BLaER1 (cell line): ENCODE measurements at regions not wholly inside any gene's neighbourhood (a gene's known extent, or its start where the extent isn't known, plus 50 kb on each side); places are given as distances from the start of the nearest gene placed in this dataset.
"Not testable (repeated sequence)": the region's sequence is repeated elsewhere in the genome, so short reads cannot be mapped to it uniquely, and the experiment has no call there.

Source experiments
- H3K27ac ChIP-seq: shearing (Covaris generic); formaldehyde crosslinking; 2 replicates; pipeline ENCODE4 v1.8.1; 2022
- H3K27me3 ChIP-seq: shearing (Covaris generic); formaldehyde crosslinking; 2 replicates; pipeline ENCODE4 v1.8.1; 2022
- H3K36me3 ChIP-seq: shearing (Covaris generic); formaldehyde crosslinking; 2 replicates; pipeline ENCODE4 v1.8.1; 2022
- H3K4me1 ChIP-seq: shearing (Covaris generic); formaldehyde crosslinking; 2 replicates; pipeline ENCODE4 v1.8.1; 2022
- H3K4me2 ChIP-seq: shearing (Covaris generic); formaldehyde crosslinking; 2 replicates; pipeline ENCODE4 v1.8.1; 2022
- H3K4me3 ChIP-seq: shearing (Covaris generic); formaldehyde crosslinking; 2 replicates; pipeline ENCODE4 v1.8.1; 2022
- H3K9ac ChIP-seq: shearing (Covaris generic); formaldehyde crosslinking; 2 replicates; pipeline ENCODE4 v1.8.1; 2022
- H3K9me3 ChIP-seq: shearing (Covaris generic); formaldehyde crosslinking; 2 replicates; pipeline ENCODE4 v1.8.1; 2022
- H4K20me1 ChIP-seq: shearing (Covaris generic); formaldehyde crosslinking; 2 replicates; pipeline ENCODE4 v1.8.1; 2022
- Cebpa-rat ChIP-seq: shearing (Covaris generic); IDR thresholded peaks from 2 replicates; pipeline ENCODE4 v1.8.1; 2022

DNA sequence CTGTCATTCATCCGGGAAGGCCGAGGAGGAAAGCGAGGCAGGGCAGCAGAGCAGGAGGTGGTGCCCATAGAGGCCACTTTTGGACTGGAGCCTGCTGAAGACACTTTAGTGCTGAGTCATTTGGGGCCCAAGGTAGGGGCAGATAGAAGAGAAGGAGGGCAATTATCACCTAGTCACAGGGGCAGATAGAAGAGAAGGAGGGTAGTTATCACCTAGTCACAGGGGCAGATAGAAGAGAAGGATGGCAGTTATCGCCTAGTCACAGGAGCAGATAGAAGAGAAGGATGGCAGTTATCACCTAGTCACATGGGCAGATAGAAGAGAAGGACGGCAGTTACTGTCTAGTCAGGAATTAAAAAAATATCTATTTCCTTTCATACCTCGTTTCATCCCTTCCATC lies 1372.6 kb downstream of the FOXD4L5 start:
- not testable (repeated sequence) for H3K9ac ChIP-seq, H3K4me1 ChIP-seq, H3K4me3 ChIP-seq, H3K9me3 ChIP-seq, H3K36me3 ChIP-seq, H3K27ac ChIP-seq, H3K27me3 ChIP-seq, H4K20me1 ChIP-seq, H3K4me2 ChIP-seq

DNA sequence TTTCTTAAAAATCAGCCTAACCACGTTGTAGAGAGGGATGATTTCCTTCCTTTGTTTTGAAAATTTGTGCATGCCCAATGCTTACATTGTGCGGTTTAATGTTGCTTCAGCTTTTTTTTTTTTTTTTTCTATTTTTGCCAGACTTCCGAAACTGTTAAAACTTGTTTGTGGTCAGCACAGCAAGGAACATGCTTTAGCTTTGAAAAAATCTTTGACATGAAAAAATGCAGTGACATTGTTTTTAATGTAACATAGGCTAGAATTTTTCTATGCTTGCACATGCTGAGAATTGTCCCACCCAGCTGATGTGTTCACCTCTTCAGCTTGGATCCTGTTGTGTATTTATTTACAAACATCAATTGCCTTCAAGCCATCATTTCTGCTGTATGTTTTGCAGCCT lies 1375.9 kb downstream of the FOXD4L5 start:
- not testable (repeated sequence) for H3K9ac ChIP-seq, H3K27ac ChIP-seq, H3K36me3 ChIP-seq, H3K4me2 ChIP-seq, H3K9me3 ChIP-seq, H3K27me3 ChIP-seq, H3K4me1 ChIP-seq, H4K20me1 ChIP-seq, H3K4me3 ChIP-seq

DNA sequence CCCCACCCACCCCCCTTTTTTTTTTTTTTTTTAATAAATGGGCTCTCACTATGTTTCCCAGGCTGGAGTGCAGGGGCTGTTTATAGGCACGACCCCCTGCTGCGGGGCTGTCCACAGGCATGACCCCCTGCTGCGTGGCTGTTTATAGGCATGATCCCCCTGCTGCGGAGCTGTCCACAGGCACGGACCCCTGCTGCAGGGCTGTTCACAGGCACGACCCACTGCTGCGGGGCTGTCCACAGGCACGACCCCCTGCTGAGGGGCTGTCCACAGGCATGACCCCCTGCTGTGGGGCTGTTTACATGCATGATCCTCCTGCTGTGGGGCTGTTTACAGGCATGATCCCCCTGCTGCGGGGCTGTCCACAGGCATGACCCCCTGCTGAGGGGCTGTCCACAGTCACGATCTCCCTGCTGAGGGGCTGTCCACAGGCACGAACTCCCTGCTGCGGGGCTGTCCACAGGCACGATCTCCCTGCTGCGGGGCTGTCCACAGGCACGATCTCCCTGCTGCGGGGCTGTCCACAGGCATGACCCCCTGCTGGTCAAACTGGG lies 1385.3 kb downstream of the FOXD4L5 start:
- not testable (repeated sequence) for H4K20me1 ChIP-seq, H3K9me3 ChIP-seq, H3K27ac ChIP-seq, H3K4me3 ChIP-seq, H3K27me3 ChIP-seq, H3K36me3 ChIP-seq, H3K4me2 ChIP-seq, H3K9ac ChIP-seq, H3K4me1 ChIP-seq

DNA sequence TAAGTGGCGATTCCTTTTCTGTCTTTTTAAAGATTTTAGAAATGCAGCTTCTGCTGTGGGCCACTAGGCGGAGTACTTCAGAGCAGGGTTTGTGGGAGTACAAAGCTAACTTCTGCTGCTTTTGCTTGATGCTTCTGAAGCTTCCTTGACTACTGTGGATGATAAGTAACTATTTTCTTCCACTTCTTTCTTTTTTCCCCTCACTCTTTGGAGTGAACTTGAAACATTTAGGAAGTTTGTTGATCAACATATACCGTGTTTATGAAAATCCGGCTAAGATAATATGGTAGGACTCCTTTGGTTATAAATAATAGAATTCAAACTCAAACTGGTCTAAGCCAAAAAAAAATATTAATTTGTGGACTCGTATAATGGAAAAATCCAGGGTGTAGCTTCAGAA lies 1403.6 kb downstream of the FOXD4L5 start:
- not testable (repeated sequence) for H3K9me3 ChIP-seq, H3K4me1 ChIP-seq, H3K27ac ChIP-seq, H3K4me2 ChIP-seq, H3K9ac ChIP-seq, H3K4me3 ChIP-seq, H4K20me1 ChIP-seq, H3K27me3 ChIP-seq, H3K36me3 ChIP-seq

DNA sequence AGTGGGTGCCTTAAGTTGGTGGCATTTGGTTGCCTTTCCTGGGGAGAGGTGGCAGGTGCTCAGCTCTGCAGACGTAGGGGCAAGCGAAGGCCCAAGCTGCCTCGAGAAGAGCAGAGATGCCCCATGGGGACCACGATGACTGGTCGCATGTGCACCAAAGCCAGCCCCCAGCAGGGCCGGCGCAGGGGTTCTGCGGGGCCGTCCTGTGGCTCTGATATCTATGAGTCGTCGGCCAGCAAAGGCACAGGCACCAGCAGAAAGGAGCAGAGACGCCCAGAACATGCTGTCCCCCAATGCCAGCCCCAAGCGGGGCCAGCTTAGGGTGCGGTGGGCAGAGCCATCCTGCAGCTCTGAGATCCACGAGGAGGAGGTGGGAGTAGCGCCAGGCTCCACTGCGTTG lies 1408.6 kb downstream of the FOXD4L5 start:
- not testable (repeated sequence) for H3K36me3 ChIP-seq, H3K27ac ChIP-seq, H3K9ac ChIP-seq, H3K27me3 ChIP-seq, H4K20me1 ChIP-seq, H3K4me1 ChIP-seq, H3K9me3 ChIP-seq, H3K4me2 ChIP-seq, H3K4me3 ChIP-seq

DNA sequence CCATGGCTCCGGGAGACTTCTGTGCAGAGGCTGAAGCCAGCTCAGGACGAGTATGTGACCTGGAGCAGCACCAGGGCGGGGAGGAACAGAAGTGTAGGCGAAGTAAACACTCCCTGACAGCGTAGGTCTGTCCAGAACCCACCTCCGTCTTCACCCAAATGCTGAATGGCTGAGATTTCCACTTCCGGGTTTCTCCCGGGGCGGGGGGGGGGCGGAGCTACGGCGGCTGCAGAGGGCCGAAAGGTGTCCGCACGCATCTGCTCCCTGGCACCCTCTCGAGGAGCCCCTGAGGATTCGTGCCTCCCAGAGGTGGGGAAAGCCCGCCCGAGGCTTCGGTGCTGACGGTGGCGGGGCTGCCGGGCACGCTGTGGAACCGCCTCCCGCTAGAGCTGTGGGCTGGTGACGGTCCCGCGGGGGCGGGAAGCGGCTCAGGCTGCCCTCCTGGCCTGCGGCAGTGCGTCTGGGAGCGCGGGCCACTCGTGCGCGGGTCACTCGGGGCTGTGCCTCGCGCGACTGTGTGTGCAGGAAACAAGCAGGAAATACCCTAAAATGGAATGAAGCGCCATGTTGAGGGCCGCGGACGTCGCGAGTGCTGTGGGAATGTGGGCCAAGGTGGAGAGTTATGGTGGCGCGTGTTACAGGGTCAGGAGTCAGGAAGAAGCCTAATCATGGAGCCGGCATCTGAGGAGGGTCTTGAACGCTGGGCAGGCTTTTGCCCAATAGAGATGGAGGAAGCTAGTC lies 1425.4 kb downstream of the FOXD4L5 start:
- H3K27me3 ChIP-seq, result no peaks in the 10 kb centered on the region
- peaks cover 6% of the 10 kb centered on the region for H3K9me3 ChIP-seq
- no peak overlapping the region for H3K9ac ChIP-seq
- H3K4me3 ChIP-seq, result no peak overlapping the region
- H3K27ac ChIP-seq, result no peak overlapping the region
- no peak for TF ChIP-seq Cebpa-rat
- H3K4me2 ChIP-seq, result no peak overlapping the region
- no peaks in the 10 kb centered on the region for H3K36me3 ChIP-seq
- no peaks in the 10 kb centered on the region for H4K20me1 ChIP-seq
- H3K4me1 ChIP-seq, result no peaks in the 10 kb centered on the region

DNA sequence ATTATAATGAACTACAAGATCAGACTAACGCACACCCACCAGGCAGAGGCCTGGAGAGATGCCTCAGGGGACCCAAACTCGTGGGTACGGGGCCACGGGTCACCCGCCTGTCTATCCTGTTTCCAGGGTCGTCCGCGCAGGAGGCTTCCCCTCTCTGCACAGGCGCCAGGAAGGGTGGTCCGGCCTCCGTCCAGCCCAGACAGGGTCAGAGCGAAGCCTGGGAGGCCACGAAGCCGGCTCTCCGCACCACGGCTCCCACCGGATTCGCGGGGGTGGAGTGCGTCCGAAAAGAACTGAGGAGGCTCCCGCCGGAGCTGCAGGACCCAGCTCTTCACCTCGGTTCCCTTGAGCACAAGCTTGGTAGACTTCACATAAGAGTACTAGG lies 1425.9 kb downstream of the FOXD4L5 start:
- not testable (repeated sequence) for H3K4me3 ChIP-seq, H3K4me2 ChIP-seq, H3K4me1 ChIP-seq, H3K27ac ChIP-seq, H3K27me3 ChIP-seq, H3K9me3 ChIP-seq, H3K36me3 ChIP-seq, H3K9ac ChIP-seq, H4K20me1 ChIP-seq

DNA sequence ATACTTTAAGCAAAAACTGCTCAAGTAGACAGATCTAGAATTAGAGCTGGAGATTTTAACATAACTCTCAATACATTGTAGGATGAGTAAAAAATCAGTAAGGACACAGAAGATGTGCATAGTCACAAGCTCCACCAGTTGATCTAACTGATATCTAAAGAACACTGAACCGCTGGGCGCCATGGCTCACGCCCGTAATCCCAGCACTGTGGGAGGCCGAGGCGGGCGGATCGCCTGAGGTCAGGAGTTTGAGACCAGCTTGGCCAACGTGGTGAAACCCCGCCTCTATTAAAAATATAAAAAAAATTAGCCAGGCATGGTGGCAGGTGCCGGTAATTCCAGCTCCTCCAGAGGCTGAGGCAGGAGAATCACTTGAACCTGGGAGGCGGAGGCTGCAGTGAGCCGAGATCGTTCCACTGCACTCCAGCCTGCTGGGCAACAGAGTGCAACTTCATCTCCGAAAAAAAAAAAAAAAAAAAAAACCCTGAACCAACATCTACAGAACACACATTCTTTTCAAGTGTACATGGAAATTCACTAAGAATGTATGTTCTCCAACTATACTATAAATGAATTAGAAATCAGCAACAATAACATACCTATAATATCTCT lies 1431.8 kb downstream of the FOXD4L5 start:
- H3K9me3 ChIP-seq, H3K4me2 ChIP-seq, H3K4me1 ChIP-seq, H3K36me3 ChIP-seq, H3K27me3 ChIP-seq, H3K27ac ChIP-seq, H3K4me3 ChIP-seq, H3K9ac ChIP-seq, H4K20me1 ChIP-seq: not testable (repeated sequence)

DNA sequence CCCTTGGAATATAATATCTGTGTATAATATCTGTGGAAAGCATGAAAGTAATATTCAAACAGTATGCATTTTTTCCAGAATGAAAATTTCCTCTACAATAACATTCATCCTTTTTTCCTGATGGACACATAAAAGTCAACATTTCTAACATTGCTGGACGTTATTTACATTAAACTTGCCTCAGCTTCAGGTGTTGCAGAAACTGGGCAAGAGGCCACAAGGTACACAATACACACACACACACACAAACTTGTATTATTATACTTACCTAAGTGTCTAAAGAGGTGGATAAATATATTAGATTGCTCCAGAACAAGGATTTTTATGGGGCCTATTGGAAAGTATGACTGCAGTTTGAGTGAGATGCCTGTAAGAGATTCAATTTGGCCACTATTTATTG lies 1460.2 kb downstream of the FOXD4L5 start:
- H3K4me1 ChIP-seq, H3K4me3 ChIP-seq, H3K27ac ChIP-seq, H3K9me3 ChIP-seq, H4K20me1 ChIP-seq, H3K4me2 ChIP-seq, H3K36me3 ChIP-seq, H3K9ac ChIP-seq, H3K27me3 ChIP-seq: not testable (repeated sequence)

DNA sequence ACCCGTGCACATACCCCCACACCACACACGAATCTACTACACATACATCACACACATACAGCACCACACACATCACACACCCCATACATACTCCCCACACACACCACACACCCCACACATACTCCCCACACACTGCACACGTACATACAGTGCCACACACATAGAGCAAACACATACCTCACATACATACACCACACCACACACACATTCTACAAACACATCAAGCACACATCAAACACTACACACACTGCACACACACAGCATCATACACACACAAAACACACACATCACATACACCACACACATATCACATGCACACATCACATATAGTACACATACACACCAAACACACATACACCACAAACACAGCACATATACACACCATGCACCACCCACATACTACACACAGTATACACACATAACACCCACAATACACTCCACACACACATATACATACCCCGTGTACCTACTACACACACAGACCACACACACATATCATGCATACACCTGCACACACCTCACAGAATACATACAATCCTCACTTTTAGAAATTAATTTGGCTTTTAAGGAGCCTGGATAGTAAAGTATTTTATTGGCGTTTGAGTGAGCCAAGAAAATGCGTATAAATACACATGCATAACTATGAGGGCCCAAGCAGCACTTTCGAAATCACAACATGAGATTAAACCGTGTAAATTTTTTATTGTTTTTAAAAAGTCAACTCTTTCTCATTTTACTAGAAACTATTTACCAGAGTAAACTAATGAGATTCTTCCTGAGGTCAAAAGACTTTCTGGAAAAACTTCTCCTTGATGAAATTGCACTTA lies 1461.4 kb downstream of the FOXD4L5 start:
- not testable (repeated sequence) for H3K4me1 ChIP-seq, H3K4me3 ChIP-seq, H3K9me3 ChIP-seq, H3K9ac ChIP-seq, H3K27ac ChIP-seq, H4K20me1 ChIP-seq, H3K36me3 ChIP-seq, H3K27me3 ChIP-seq, H3K4me2 ChIP-seq

DNA sequence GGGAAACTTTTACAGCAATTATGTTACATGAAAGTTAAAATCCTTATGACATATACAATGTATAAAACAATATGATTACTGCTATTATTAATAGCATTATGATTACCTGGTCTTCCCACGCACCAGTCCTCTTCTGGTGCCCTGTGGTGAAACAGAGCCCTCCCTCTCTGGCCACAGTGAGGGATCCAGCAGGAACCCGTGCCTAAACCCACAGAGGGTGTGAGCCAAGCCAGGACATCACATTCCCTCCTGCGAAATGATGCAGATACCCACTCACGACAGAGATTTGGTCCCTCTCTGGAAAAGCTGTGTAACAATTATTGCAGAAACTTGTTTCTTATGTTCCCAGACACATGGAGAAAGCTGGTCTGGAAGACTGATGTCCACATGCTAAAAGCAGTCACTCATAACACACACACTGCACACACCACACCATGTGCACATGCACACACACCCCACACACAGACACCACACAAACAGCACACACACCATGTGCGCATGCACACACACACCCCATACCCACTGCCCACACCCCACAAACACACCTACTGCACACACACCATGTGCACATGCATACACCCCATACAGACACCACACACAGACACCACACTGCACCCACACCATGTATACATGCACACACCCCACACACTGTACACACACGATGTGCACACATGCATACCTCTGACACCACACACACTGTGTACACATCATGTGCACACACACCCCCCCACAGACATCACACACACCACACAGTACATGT lies 1462.2 kb downstream of the FOXD4L5 start:
- H3K27me3 ChIP-seq, H4K20me1 ChIP-seq, H3K4me1 ChIP-seq, H3K36me3 ChIP-seq, H3K4me3 ChIP-seq, H3K4me2 ChIP-seq, H3K27ac ChIP-seq, H3K9ac ChIP-seq: not testable (repeated sequence)
- H3K9me3 ChIP-seq, result peaks cover 13% of the 10 kb centered on the region

DNA sequence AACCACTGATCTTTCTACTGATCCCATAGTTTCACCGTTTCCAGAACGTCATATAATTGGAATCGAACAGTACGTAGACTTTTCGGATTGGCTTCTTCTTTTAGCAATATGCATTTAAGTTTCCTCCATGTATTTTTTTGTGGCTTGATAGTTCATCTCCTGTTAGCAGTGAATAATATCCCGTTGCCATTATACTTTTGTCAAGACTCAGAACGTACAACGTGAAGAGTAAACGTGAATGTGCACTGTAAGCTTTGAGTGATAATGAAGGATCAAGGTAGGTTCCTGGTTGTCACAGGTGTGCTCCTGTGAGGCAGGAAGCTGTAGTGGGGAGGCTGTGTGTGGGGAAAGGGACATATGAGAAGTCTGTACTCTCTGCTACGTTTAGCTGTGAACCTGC lies 1463.7 kb downstream of the FOXD4L5 start:
- H3K4me3 ChIP-seq, H4K20me1 ChIP-seq, H3K27me3 ChIP-seq, H3K9ac ChIP-seq, H3K4me1 ChIP-seq, H3K4me2 ChIP-seq, H3K27ac ChIP-seq, H3K36me3 ChIP-seq: not testable (repeated sequence)
- H3K9me3 ChIP-seq, result peaks cover 28% of the 10 kb centered on the region

DNA sequence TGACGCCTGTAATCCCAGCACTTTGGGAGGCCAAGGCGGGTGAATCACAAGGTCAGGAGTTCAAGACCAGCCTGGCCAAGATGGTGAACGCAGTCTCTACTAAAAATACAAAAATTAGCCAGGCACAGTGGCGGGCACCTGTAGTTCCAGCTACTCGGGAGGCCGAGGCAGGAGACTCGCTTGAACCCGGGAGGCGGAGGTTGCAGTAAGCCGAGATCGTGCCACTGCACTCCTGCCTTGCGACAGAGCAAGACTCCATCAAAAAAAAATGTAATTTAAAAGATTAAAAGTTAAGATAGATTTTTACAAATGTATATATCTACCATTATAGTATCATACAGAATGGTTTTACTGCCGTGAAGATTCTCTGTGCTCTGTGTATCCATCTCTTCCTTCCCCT lies 1464.1 kb downstream of the FOXD4L5 start:
- H3K9me3 ChIP-seq, result peaks cover 32% of the 10 kb centered on the region
- not testable (repeated sequence) for H3K9ac ChIP-seq, H3K27me3 ChIP-seq, H3K4me2 ChIP-seq, H3K4me3 ChIP-seq, H3K27ac ChIP-seq, H3K4me1 ChIP-seq, H3K36me3 ChIP-seq, H4K20me1 ChIP-seq

DNA sequence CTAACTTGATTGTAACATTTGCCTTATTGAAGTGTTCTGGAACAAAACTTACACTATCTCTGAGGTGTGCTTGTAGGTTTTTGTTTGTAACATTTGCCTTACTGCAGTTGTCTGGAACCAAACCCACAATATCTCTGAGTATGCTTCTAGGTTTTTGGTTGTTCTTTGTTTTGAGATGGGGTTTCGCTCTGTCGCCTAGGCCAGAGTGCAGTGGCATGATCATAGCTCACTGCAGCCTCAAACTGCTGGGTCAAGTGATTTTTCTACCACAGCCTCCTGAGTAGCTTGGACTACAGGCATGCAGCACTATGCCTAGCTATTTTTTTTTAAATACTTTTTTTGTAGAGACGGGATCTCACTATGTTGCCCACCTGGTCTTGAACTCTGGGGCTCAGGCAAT lies 1464.6 kb downstream of the FOXD4L5 start:
- peaks cover 37% of the 10 kb centered on the region for H3K9me3 ChIP-seq
- H3K9ac ChIP-seq, H3K27me3 ChIP-seq, H3K27ac ChIP-seq, H3K4me1 ChIP-seq, H3K36me3 ChIP-seq, H4K20me1 ChIP-seq, H3K4me2 ChIP-seq, H3K4me3 ChIP-seq: not testable (repeated sequence)
